HG03457 (cell line): ENCODE measurements at regions not wholly inside any gene's neighbourhood (a gene's known extent, or its start where the extent isn't known, plus 50 kb on each side); places are given as distances from the start of the nearest gene placed in this dataset.
"Not testable (repeated sequence)": the region's sequence is repeated elsewhere in the genome, so short reads cannot be mapped to it uniquely, and the experiment has no call there.

ENCODE experiments used
- ATAC-seq: cut with Tn5 transposase; IDR thresholded peaks from one replicate; pipeline ENCODE4 v1.9.1; 2021; ENCODE audit warnings: moderate number of reproducible peaks; ENCODE audit not compliant: unreplicated experiment

- ATAC-seq, result no peak
These were observed 122.0 kb upstream of the LDB2 start for GRCh38 chr4:17020451-17020850.

- not testable (repeated sequence) for ATAC-seq
These were observed 120.2 kb upstream of the LDB2 start for GRCh38 chr4:17018621-17019020.

GRCh38 chr4:17018013-17018412 lies 119.6 kb upstream of the LDB2 start:
- no peak for ATAC-seq

GRCh38 chr4:17013382-17014006 lies 115.0 kb upstream of the LDB2 start:
- ATAC-seq, result no peak

GRCh38 chr4:17012451-17012850 lies 114.0 kb upstream of the LDB2 start:
- ATAC-seq, result no peak

GRCh38 chr4:17010426-17011087 lies 112.1 kb upstream of the LDB2 start:
- ATAC-seq, result no peak

GRCh38 chr4:17009871-17010367 lies 111.5 kb upstream of the LDB2 start:
- ATAC-seq, result no peak

GRCh38 chr4:17008834-17009345 lies 110.4 kb upstream of the LDB2 start:
- ATAC-seq, result no peak

- ATAC-seq, result not testable (repeated sequence)
These were observed 105.4 kb upstream of the LDB2 start for GRCh38 chr4:17003606-17004392.

- ATAC-seq, result no peak
These were observed 97.0 kb upstream of the LDB2 start for GRCh38 chr4:16995451-16995850.

GRCh38 chr4:16993956-16994840 lies 95.8 kb upstream of the LDB2 start:
- no peak for ATAC-seq

- ATAC-seq, result no peak
These were observed 94.3 kb upstream of the LDB2 start for GRCh38 chr4:16992566-16993225.

GRCh38 chr4:16991450-16991849 lies 93.0 kb upstream of the LDB2 start:
- no peak for ATAC-seq

- no peak for ATAC-seq
These were observed 90.9 kb upstream of the LDB2 start for GRCh38 chr4:16989371-16989770.

GRCh38 chr4:16988814-16989213 lies 90.4 kb upstream of the LDB2 start:
- ATAC-seq, result no peak

GRCh38 chr4:16977081-16977480 lies 78.6 kb upstream of the LDB2 start:
- no peak for ATAC-seq

GRCh38 chr4:16969696-16970135 lies 71.3 kb upstream of the LDB2 start:
- ATAC-seq, result no peak

- ATAC-seq, result no peak
These were observed 69.3 kb upstream of the LDB2 start for GRCh38 chr4:16967722-16968121.

GRCh38 chr4:16959305-16959704 lies 60.9 kb upstream of the LDB2 start:
- ATAC-seq, result no peak
